ENCODE measurements at regions not wholly inside any gene's neighbourhood (a gene's known extent, or its start where the extent isn't known, plus 50 kb on each side); places are given as distances from the start of the nearest gene placed in this dataset.

DNA sequence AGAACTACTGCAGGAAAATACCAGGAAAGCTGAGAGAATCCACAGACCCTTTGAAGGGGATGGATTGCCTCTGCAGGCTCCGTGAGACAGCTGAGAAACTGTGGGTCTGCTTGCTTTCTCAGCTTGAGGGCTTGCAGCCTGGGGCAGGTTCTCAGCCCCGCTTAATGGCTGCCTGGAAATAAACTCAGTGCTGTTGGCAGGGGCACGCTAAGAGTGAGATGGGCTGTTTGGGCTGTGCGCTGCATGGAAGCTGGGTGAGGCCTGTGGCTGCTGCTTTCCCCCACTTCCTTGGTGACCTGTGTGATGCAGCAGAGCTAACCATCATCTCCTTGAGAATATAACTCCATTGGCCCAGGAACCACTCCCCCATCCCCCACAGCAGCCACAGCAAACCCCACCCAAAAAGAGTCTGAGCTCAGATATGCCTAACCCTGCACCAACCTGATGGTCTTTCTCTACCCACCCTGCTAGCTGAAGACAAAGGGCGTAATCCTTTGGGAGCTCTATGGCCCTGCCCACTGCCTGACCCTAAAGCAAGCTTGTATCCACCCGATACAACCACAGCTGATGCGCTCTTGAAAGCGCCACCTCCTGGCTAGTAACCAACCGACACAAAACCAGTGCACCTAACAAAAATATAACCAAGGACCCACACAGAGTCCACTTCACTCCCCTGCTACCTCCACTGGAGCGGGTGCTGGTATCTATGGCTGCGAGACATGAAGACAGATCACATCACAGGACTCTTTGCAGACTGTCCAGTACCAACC is 800.6 kb upstream of the MAP3K7 start:
- no peak for TF ChIP-seq EZH2 (IDR thresholded peaks at IDR 0.05; ENCODE audit: low read depth, low read length, severe bottlenecking)
- TF ChIP-seq, protein P1, sequence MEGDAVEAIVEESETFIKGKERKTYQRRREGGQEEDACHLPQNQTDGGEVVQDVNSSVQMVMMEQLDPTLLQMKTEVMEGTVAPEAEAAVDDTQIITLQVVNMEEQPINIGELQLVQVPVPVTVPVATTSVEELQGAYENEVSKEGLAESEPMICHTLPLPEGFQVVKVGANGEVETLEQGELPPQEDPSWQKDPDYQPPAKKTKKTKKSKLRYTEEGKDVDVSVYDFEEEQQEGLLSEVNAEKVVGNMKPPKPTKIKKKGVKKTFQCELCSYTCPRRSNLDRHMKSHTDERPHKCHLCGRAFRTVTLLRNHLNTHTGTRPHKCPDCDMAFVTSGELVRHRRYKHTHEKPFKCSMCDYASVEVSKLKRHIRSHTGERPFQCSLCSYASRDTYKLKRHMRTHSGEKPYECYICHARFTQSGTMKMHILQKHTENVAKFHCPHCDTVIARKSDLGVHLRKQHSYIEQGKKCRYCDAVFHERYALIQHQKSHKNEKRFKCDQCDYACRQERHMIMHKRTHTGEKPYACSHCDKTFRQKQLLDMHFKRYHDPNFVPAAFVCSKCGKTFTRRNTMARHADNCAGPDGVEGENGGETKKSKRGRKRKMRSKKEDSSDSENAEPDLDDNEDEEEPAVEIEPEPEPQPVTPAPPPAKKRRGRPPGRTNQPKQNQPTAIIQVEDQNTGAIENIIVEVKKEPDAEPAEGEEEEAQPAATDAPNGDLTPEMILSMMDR (IDR thresholded peaks at IDR 0.05; ENCODE audit: control extremely low read depth in 1 of 3, insufficient read depth in 1 of 3, low read depth in 1 of 3, low read length in 3 of 3) = peak; percentile 55 to 68 (median 66)
- TF ChIP-seq RAD21 (IDR thresholded peaks at IDR 0.05 in 1 of 2, conservative IDR thresholded peaks at IDR 0.05 in 1 of 2; ENCODE audit: low read depth in 2 of 2, low read length in 2 of 2) = peak; percentile 57 to 72
- no peak for TF ChIP-seq KDM4A (IDR thresholded peaks at IDR 0.05; ENCODE audit: low read depth, low read length, severe bottlenecking)
- H3K56ac ChIP-seq (replicated peaks; ENCODE audit: insufficient read length, low read depth, low read length) = no peak overlapping the region
- H3K23me2 ChIP-seq (ENCODE audit: low read depth, low read length) = no peaks in the 10 kb centered on the region
- no peak overlapping the region for H3K27ac ChIP-seq (ENCODE audit: low read depth, low read length)
- H3K4me2 ChIP-seq (ENCODE audit: insufficient read depth in 1 of 2, low read depth in 2 of 2, low read length in 2 of 2) = no peak overlapping the region
- no peak overlapping the region for H3K23ac ChIP-seq (ENCODE audit: insufficient read length)
- FAIRE-seq = peak; percentile 68
- H3K36me3 ChIP-seq (ENCODE audit: control insufficient read depth in 2 of 4, insufficient read depth in 4 of 4, low read length in 3 of 4) = no peaks in the 10 kb centered on the region
- POLR2A ChIA-PET (ENCODE audit: partially characterized antibody) = no interaction called here
- no peaks in the 10 kb centered on the region for H3K79me2 ChIP-seq (ENCODE audit: control insufficient read depth in 1 of 2, insufficient read depth in 2 of 2, low read length in 2 of 2)
- H2AFZ ChIP-seq (ENCODE audit: low read length) = peak overlapping the region; percentile 84
- H2BK20ac ChIP-seq (ENCODE audit: low read length) = no peak overlapping the region
- H3K9me3 ChIP-seq (ENCODE audit: insufficient read depth in 2 of 2, low read depth in 1 of 2, low read length in 1 of 2) = no peaks in the 10 kb centered on the region
- no peak overlapping the region for H4K5ac ChIP-seq (ENCODE audit: insufficient read length, low read depth, low read length)
- WGBS, 2 experiments (ENCODE audit: extremely low coverage in 1 of 2, insufficient coverage in 1 of 2, insufficient read length in 1 of 2, insufficient replicate concordance in 2 of 2, low coverage in 1 of 2, low lambda C conversion rate in 2 of 2, missing lambda C conversion rate in 1 of 2) = 68% methylated on average over 11 of the region's 11 CpGs; no CpG with 5 or more reads in 1 of the 2 experiments
- no peak overlapping the region for H3K14ac ChIP-seq (ENCODE audit: insufficient read length)
- CTCF ChIA-PET (ENCODE audit: partially characterized antibody) = interaction anchor here (0.5 to 2.4 kb wide), 21 partner anchors 12 to 495 kb away, joined by 3 to 13 read pairs (median 3); no protein-coding TSS in a partner anchor
- H3K79me1 ChIP-seq (ENCODE audit: low read depth, low read length) = no peaks in the 10 kb centered on the region
- H3K9ac ChIP-seq (replicated peaks in 1 of 4; ENCODE audit: extremely low read depth in 1 of 4, low read depth in 3 of 4, low read length in 3 of 4) = no peak overlapping the region
- peaks cover 0 to 3% (median 0%) of the 10 kb centered on the region in 4 experiments; a peak in 2 of 7 replicates for H3K4me1 ChIP-seq (replicated peaks in 1 of 4; ENCODE audit: control insufficient read depth in 3 of 4, insufficient read depth in 4 of 4, low read length in 3 of 4)
- H3K27me3 ChIP-seq (replicated peaks in 1 of 4; ENCODE audit: control insufficient read depth in 3 of 4, extremely low read depth in 1 of 4, insufficient read depth in 3 of 4, low read length in 3 of 4) = no peaks in the 10 kb centered on the region
- H3K18ac ChIP-seq (ENCODE audit: extremely low read depth, low read length) = no peak overlapping the region
- H2BK12ac ChIP-seq (ENCODE audit: low read depth, low read length) = peak overlapping the region; percentile 21; the same call in 1 of the 2 replicates
- peak overlapping the region; percentile 58 for H4K91ac ChIP-seq (replicated peaks; ENCODE audit: insufficient read length, low read length)
- no peak overlapping the region for H2AK5ac ChIP-seq (ENCODE audit: low read depth, low read length)
- H3K4ac ChIP-seq (replicated peaks; ENCODE audit: insufficient read length, low read depth, low read length) = no peak overlapping the region
- H4K20me1 ChIP-seq (replicated peaks in 1 of 2; ENCODE audit: control insufficient read depth in 1 of 2, insufficient read depth in 2 of 2, low read length in 2 of 2) = no peaks in the 10 kb centered on the region
- H2BK15ac ChIP-seq (ENCODE audit: low read length) = no peak overlapping the region
- DNase-seq (ENCODE audit: low read depth in 1 of 2, low spot score in 2 of 2) = peak; percentile 39 to 68
- no peak overlapping the region for H2BK120ac ChIP-seq (replicated peaks; ENCODE audit: low read depth, low read length)
- H2BK5ac ChIP-seq (ENCODE audit: low read depth, low read length) = peak overlapping the region; percentile 31; the same call in 1 of the 2 replicates
- H3K4me3 ChIP-seq (ENCODE audit: extremely low read depth in 1 of 4, insufficient read depth in 2 of 4, low read depth in 3 of 4, low read length in 4 of 4) = no peak overlapping the region
- peak overlapping the region; percentile 20 for H4K8ac ChIP-seq (ENCODE audit: extremely low read depth, insufficient read depth, low read length)

Measured in H1 (cell line).